ENCODE measurements at regions not wholly inside any gene's neighbourhood (a gene's known extent, or its start where the extent isn't known, plus 50 kb on each side); places are given as distances from the start of the nearest gene placed in this dataset.
A peak's percentile ranks its signal among the peaks of the same experiment; 100 is the strongest.

DNA sequence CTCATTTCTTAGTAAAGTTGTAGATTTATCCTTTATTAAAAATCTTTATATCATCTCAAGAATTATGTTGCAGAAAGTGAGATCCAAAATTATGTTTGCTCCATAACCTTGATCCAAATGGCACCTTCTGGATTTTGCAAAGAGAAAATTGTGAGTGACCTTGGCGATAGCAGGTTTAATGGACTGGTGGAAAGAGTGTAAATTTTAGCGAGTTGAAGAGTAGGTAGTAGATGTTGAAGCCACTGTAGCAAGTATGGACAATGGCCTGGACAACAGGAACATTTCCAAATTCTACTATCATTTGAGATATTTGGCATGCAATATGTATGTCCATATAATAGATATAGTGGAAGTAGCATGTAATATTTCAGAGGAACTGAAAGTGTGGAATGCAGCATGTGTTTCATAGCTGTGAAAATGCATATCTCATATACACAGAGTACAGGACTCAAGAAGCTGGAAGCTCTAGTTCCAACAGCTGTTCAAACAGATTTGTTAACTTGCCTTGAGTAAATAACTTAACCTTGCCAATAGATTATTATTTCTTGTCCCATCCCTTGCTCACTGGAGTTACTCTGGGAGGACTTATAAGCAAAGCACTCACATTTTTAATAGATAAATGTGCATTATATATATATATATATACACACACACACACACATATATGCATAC, 152.5 kb upstream of the TLL1 start:
- no peak for DNase-seq (ENCODE audit: low read depth, low spot score)
- Histone ChIP-seq H3K36me3 (ENCODE audit: insufficient read depth, low read length) (no peaks in the 10 kb centered on the region), H3K4me3 (no peak overlapping the region), H3K27ac (no peak overlapping the region), H3K9me3 (ENCODE audit: low read depth, low read length) (no peaks in the 10 kb centered on the region), H3K9ac (ENCODE audit: insufficient read length) (no peak overlapping the region)
- TF ChIP-seq FOXP2 (optimal IDR thresholded peaks at IDR 0.05; ENCODE audit: control extremely low read depth, extremely low read length, insufficient read depth), result no peak
- TF ChIP-seq POLR2AphosphoS5 (IDR thresholded peaks at IDR 0.05; ENCODE audit: borderline replicate concordance, low read depth, low read length), result no peak
- TF ChIP-seq EZH2 (IDR thresholded peaks at IDR 0.05), result no peak

- no peaks in the 10 kb centered on the region for H3K36me3 ChIP-seq (ENCODE audit: insufficient read depth, low read length)
- no peak overlapping the region for H3K27ac ChIP-seq
- DNase-seq (ENCODE audit: low read depth, low spot score), result no peak
- no peak for TF ChIP-seq EZH2 (IDR thresholded peaks at IDR 0.05)
- no peak for TF ChIP-seq FOXP2 (optimal IDR thresholded peaks at IDR 0.05; ENCODE audit: control extremely low read depth, extremely low read length, insufficient read depth)
- TF ChIP-seq POLR2AphosphoS5 (IDR thresholded peaks at IDR 0.05; ENCODE audit: borderline replicate concordance, low read depth, low read length), result no peak
- H3K9me3 ChIP-seq (ENCODE audit: low read depth, low read length), result no peaks in the 10 kb centered on the region
- no peak overlapping the region for H3K9ac ChIP-seq (ENCODE audit: insufficient read length)
- no peak overlapping the region for H3K4me3 ChIP-seq
Measured at GRCh38 chr4:165721815-165722214, 151.2 kb upstream of the TLL1 start.

- Histone ChIP-seq H3K4me3 (no peak overlapping the region), H3K27ac (no peak overlapping the region), H3K9ac (ENCODE audit: insufficient read length) (no peak overlapping the region), H3K9me3 (ENCODE audit: low read depth, low read length) (no peaks in the 10 kb centered on the region), H3K36me3 (ENCODE audit: insufficient read depth, low read length) (no peaks in the 10 kb centered on the region)
- no peak for TF ChIP-seq POLR2AphosphoS5 (IDR thresholded peaks at IDR 0.05; ENCODE audit: borderline replicate concordance, low read depth, low read length)
- TF ChIP-seq FOXP2 (optimal IDR thresholded peaks at IDR 0.05; ENCODE audit: control extremely low read depth, extremely low read length, insufficient read depth), result no peak
- no peak for TF ChIP-seq EZH2 (IDR thresholded peaks at IDR 0.05)
- DNase-seq (ENCODE audit: low read depth, low spot score), result no peak
Measured at GRCh38 chr4:165723051-165723795, 149.8 kb upstream of the TLL1 start.

- no peak for DNase-seq (ENCODE audit: low read depth, low spot score)
- no peak overlapping the region for H3K4me3 ChIP-seq
- H3K36me3 ChIP-seq (ENCODE audit: insufficient read depth, low read length), result no peaks in the 10 kb centered on the region
- no peaks in the 10 kb centered on the region for H3K9me3 ChIP-seq (ENCODE audit: low read depth, low read length)
- TF ChIP-seq EZH2 (IDR thresholded peaks at IDR 0.05) (no peak), FOXP2 (optimal IDR thresholded peaks at IDR 0.05; ENCODE audit: control extremely low read depth, extremely low read length, insufficient read depth) (no peak), POLR2AphosphoS5 (IDR thresholded peaks at IDR 0.05; ENCODE audit: borderline replicate concordance, low read depth, low read length) (no peak)
- H3K27ac ChIP-seq, result no peak overlapping the region
- no peak overlapping the region for H3K9ac ChIP-seq (ENCODE audit: insufficient read length)
Measured at GRCh38 chr4:165724786-165725185, 148.3 kb upstream of the TLL1 start.

DNA sequence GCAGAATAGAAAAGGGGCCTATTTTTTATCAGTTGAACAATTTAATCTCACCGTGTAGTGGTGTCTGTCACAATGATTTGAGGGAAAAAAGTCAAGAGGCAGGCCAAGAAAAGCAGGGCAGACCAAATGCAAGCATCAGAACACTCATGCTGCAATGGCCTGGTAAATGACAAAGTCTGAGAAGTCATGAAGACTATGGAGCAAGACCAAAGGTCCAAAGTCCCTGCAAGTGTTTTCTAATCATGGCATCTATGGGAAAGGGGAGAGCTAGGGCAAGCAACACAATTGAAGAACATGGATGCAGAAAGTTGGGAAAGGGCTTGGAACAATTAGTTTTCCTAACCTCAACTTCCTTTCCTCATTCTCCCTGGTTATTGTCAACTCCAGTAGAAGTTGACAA, 147.7 kb upstream of the TLL1 start:
- Histone ChIP-seq H3K4me3 (no peak overlapping the region), H3K27ac (no peak overlapping the region), H3K9ac (ENCODE audit: insufficient read length) (no peak overlapping the region), H3K36me3 (ENCODE audit: insufficient read depth, low read length) (no peaks in the 10 kb centered on the region), H3K9me3 (ENCODE audit: low read depth, low read length) (no peaks in the 10 kb centered on the region)
- TF ChIP-seq FOXP2 (optimal IDR thresholded peaks at IDR 0.05; ENCODE audit: control extremely low read depth, extremely low read length, insufficient read depth) (no peak), EZH2 (IDR thresholded peaks at IDR 0.05) (no peak), POLR2AphosphoS5 (IDR thresholded peaks at IDR 0.05; ENCODE audit: borderline replicate concordance, low read depth, low read length) (no peak)
- DNase-seq (ENCODE audit: low read depth, low spot score), result no peak

DNA sequence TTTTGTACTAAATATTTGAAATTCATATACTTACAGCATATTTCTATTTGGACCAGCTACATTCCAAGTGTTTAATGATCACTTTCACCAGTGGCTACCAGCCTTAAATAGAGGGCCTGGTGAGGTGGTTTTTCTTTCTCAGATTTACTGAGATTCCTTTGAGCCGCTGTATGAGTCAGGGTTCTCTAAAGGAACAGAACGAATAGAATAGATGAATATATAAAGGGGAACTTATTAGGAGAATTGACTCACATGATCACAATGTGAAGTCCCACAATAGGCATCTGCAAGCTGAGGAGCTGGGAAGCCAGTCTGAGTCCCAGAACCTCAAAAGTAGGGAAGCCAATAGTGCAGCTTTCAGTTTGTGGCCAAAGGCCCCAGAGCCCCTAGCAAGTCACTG, 146.2 kb upstream of the TLL1 start:
- no peaks in the 10 kb centered on the region for H3K9me3 ChIP-seq (ENCODE audit: low read depth, low read length)
- TF ChIP-seq POLR2AphosphoS5 (IDR thresholded peaks at IDR 0.05; ENCODE audit: borderline replicate concordance, low read depth, low read length) (no peak), EZH2 (IDR thresholded peaks at IDR 0.05) (no peak), FOXP2 (optimal IDR thresholded peaks at IDR 0.05; ENCODE audit: control extremely low read depth, extremely low read length, insufficient read depth) (no peak)
- no peak for DNase-seq (ENCODE audit: low read depth, low spot score)

DNA sequence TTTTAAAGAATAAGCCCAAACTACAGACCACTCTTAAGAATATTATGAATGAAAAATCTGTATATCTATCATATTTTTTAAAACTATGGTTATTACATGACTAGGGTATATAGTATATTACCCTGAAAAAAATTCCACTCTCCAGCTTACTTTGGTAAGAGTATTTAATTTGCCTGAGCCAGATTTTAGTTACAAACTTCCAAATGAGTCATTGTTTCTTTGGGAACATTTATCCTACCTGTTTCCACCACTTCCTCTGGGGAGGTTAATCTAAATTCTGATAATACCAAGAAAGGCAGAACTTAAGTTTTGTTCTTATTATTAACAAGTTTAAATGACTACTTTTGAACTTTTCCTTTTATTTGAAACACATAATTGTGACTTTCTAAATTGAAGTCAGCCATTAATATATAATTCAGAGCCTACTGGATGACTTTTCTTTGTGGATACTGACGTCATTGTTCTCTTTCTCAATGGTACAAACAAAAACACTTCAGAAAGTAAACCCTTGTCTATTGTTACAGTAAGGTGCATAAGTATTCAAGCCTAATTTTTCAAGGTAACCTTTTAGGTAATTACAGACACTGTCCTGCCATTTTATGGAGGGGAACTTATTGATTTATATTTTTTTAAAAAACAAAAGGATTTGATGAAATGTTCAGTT, 135.6 kb upstream of the TLL1 start:
- Histone ChIP-seq H3K9ac (ENCODE audit: insufficient read length) (no peak overlapping the region), H3K4me3 (no peak overlapping the region), H3K36me3 (ENCODE audit: insufficient read depth, low read length) (no peaks in the 10 kb centered on the region), H3K9me3 (ENCODE audit: low read depth, low read length) (no peaks in the 10 kb centered on the region), H3K27ac (no peak overlapping the region)
- DNase-seq (ENCODE audit: low read depth, low spot score), result no peak
- TF ChIP-seq EZH2 (IDR thresholded peaks at IDR 0.05) (no peak), POLR2AphosphoS5 (IDR thresholded peaks at IDR 0.05; ENCODE audit: borderline replicate concordance, low read depth, low read length) (no peak), FOXP2 (optimal IDR thresholded peaks at IDR 0.05; ENCODE audit: control extremely low read depth, extremely low read length, insufficient read depth) (no peak)

More for the DNA sequence above, 146.2 kb upstream of the TLL1 start:
- Histone ChIP-seq H3K27ac (no peak overlapping the region), H3K9ac (ENCODE audit: insufficient read length) (no peak overlapping the region), H3K4me3 (no peak overlapping the region), H3K36me3 (ENCODE audit: insufficient read depth, low read length) (no peaks in the 10 kb centered on the region)

DNA sequence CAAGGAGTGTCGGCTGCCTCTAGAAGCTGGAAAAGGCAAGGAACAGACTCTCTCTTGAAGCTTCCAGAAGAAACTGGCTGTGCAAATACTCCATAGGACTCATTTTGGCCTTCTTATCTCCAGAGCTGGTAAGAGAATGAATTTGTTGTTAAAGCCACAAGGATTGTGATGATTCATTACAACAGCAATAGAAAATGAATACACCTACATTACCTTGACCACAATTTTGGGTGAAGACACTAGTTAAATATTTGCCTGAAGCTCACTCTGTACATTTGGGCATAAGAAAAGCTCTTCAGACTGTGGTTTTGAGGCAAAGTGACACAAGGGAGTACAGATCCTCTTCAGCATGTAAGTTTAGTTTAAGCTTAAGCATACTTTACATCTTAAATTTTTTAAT, 134.5 kb upstream of the TLL1 start:
- Histone ChIP-seq H3K9ac (ENCODE audit: insufficient read length) (no peak overlapping the region), H3K27ac (peak overlapping the region; percentile 60; the same call in 1 of the 2 replicates), H3K9me3 (ENCODE audit: low read depth, low read length) (no peaks in the 10 kb centered on the region), H3K36me3 (ENCODE audit: insufficient read depth, low read length) (no peaks in the 10 kb centered on the region), H3K4me3 (no peak overlapping the region)
- TF ChIP-seq FOXP2 (optimal IDR thresholded peaks at IDR 0.05; ENCODE audit: control extremely low read depth, extremely low read length, insufficient read depth), result no peak
- no peak for TF ChIP-seq EZH2 (IDR thresholded peaks at IDR 0.05)
- TF ChIP-seq POLR2AphosphoS5 (IDR thresholded peaks at IDR 0.05; ENCODE audit: borderline replicate concordance, low read depth, low read length), result no peak
- DNase-seq (ENCODE audit: low read depth, low spot score), result no peak
